SK-N-MC (cell line): ENCODE measurements at regions not wholly inside any gene's neighbourhood (a gene's known extent, or its start where the extent isn't known, plus 50 kb on each side); places are given as distances from the start of the nearest gene placed in this dataset.

ENCODE experiments used
- EZH2 ChIP-seq: fragments of 200-600 bp; sonication (generic); IDR thresholded peaks from one replicate; pipeline ENCODE4 v1.6.1; 2017; ENCODE audit warnings: antibody characterized with exemption
- POLR2AphosphoS5 ChIP-seq: IDR thresholded peaks from 2 replicates; pipeline ENCODE4 v1.6.1; 2012; ENCODE audit warnings: mild to moderate bottlenecking, low read depth, low read length, borderline replicate concordance

- no peak for TF ChIP-seq EZH2
- TF ChIP-seq POLR2AphosphoS5 = no peak
Measured at GRCh38 chr10:113449006-113449695, 103.7 kb upstream of the HABP2 start.
